Hepatocyte (in vitro differentiated cells): ENCODE measurements at regions not wholly inside any gene's neighbourhood (a gene's known extent, or its start where the extent isn't known, plus 50 kb on each side); places are given as distances from the start of the nearest gene placed in this dataset.

Source experiments
- EZH2 ChIP-seq: fragments of 200-600 bp; sonication (generic); IDR thresholded peaks from 2 replicates; pipeline ENCODE4 v1.6.1; 2016; ENCODE audit warnings: antibody characterized with exemption, mild to moderate bottlenecking, borderline replicate concordance
- EZH2phosphoT487 ChIP-seq: fragments of 200-600 bp; sonication (generic); IDR thresholded peaks from one replicate; pipeline ENCODE4 v1.6.1; 2018; ENCODE audit warnings: antibody characterized with exemption, mild to moderate bottlenecking, low read depth, moderate library complexity; ENCODE audit not compliant: unreplicated experiment, severe bottlenecking
- TF ChIP-seq, protein P1 (sequence below): fragments of 200-600 bp; sonication (generic); IDR thresholded peaks from 2 replicates; pipeline ENCODE4 v1.5.1; 2016; ENCODE audit warnings: antibody characterized with exemption, mild to moderate bottlenecking; ENCODE audit not compliant: poor library complexity

DNA sequence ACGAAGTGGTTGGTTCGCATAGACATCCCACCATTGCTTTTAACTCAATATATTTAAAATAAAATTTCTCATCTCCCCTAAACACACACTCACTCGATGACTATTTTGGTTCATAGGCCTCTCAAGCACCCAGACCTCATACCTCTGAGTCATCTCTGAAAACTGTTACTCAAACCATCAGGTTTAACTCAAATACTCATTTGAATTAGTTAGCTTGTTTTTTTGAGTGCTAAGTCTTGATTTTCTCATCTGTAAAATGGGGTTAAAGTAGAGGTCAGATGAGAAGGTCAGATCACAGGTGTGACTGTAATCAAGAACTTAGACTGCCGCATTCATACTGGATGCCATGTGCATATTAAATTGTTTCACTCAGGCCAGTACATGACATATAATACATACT is 243.9 kb upstream of the TENT5A start:
- TF ChIP-seq EZH2phosphoT487: no peak
- TF ChIP-seq, protein P1, sequence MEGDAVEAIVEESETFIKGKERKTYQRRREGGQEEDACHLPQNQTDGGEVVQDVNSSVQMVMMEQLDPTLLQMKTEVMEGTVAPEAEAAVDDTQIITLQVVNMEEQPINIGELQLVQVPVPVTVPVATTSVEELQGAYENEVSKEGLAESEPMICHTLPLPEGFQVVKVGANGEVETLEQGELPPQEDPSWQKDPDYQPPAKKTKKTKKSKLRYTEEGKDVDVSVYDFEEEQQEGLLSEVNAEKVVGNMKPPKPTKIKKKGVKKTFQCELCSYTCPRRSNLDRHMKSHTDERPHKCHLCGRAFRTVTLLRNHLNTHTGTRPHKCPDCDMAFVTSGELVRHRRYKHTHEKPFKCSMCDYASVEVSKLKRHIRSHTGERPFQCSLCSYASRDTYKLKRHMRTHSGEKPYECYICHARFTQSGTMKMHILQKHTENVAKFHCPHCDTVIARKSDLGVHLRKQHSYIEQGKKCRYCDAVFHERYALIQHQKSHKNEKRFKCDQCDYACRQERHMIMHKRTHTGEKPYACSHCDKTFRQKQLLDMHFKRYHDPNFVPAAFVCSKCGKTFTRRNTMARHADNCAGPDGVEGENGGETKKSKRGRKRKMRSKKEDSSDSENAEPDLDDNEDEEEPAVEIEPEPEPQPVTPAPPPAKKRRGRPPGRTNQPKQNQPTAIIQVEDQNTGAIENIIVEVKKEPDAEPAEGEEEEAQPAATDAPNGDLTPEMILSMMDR: no peak
- TF ChIP-seq EZH2: no peak
